KMS-11 (cell line): ENCODE measurements at regions not wholly inside any gene's neighbourhood (a gene's known extent, or its start where the extent isn't known, plus 50 kb on each side); places are given as distances from the start of the nearest gene placed in this dataset.

Experiments
- H2AFZ ChIP-seq: fragments of 200-600 bp; sonication (generic); 2 replicates; pipeline ENCODE4 v1.6.1; 2016; ENCODE audit warnings: antibody characterized with exemption, mixed run types, low read depth
- H3K27ac ChIP-seq: fragments of 200-600 bp; sonication (generic); 2 replicates; pipeline ENCODE4 v1.6.1; 2016; ENCODE audit warnings: mild to moderate bottlenecking, mixed run types
- H3K27me3 ChIP-seq: fragments of 200-600 bp; sonication (generic); 2 replicates; pipeline ENCODE4 v1.6.1; 2017; ENCODE audit warnings: mild to moderate bottlenecking, low read depth, mixed run types, moderate library complexity; ENCODE audit not compliant: insufficient read depth
- H3K36me3 ChIP-seq: fragments of 200-600 bp; sonication (generic); 2 replicates; pipeline ENCODE4 v1.6.1; 2017; ENCODE audit warnings: mild to moderate bottlenecking, mixed run types; ENCODE audit not compliant: insufficient read depth
- H3K4me1 ChIP-seq: fragments of 200-600 bp; sonication (generic); 2 replicates; pipeline ENCODE4 v1.6.1; 2016; ENCODE audit warnings: mild to moderate bottlenecking, low read depth, mixed run types; ENCODE audit not compliant: poor library complexity, severe bottlenecking
- H3K4me2 ChIP-seq: fragments of 200-600 bp; sonication (generic); 2 replicates; pipeline ENCODE4 v1.7.0; 2016; ENCODE audit warnings: mild to moderate bottlenecking, mixed run types
- H3K4me3 ChIP-seq: fragments of 200-600 bp; sonication (generic); IDR thresholded peaks from 2 replicates; pipeline ENCODE4 v1.6.1; 2017; ENCODE audit warnings: low read depth, low read length, mixed read lengths; ENCODE audit not compliant: insufficient read depth
- H3K79me2 ChIP-seq: fragments of 200-600 bp; sonication (generic); 2 replicates; pipeline ENCODE4 v1.6.1; 2016; ENCODE audit warnings: low read depth, mixed run types; ENCODE audit not compliant: insufficient read depth
- H3K9ac ChIP-seq: fragments of 200-600 bp; sonication (generic); 2 replicates; pipeline ENCODE4 v1.6.1; 2016; ENCODE audit warnings: mild to moderate bottlenecking, mixed run types
- H4K20me1 ChIP-seq: fragments of 200-600 bp; sonication (generic); 2 replicates; pipeline ENCODE4 v1.6.1; 2016; ENCODE audit warnings: mild to moderate bottlenecking, mixed run types; ENCODE audit not compliant: insufficient read depth
- TF ChIP-seq, protein P1 (sequence below): fragments of 200-600 bp; sonication (generic); conservative IDR thresholded peaks from 2 replicates; pipeline ENCODE4 v1.6.1; 2017; ENCODE audit warnings: low read depth, mild to moderate bottlenecking, antibody characterized with exemption, low read length, moderate library complexity, mixed read lengths

DNA sequence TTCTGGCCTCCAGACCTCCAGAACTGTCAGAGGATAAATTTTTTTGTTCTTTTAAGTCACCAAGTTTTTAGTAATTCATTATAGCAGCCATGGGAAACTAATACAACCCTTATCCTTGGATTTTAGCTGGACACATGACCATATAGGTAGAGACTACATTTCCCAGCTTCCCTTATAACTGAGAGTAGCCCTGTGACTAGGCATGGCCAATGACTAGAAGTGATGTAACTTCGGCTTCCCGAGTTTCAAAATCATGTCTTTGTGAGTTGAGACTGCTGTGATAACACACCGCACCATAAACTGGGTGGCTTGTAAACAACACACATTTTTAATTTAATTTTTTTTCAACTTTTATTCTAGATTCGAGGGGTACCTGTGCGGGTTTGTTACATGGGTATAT is 134.0 kb upstream of the SERTAD2 start:
- Histone ChIP-seq H3K27me3 (no peaks in the 10 kb centered on the region), H2AFZ (no peak overlapping the region), H3K4me2 (no peak overlapping the region), H3K9ac (no peak overlapping the region), H3K4me3 (no peak overlapping the region), H3K4me1 (no peaks in the 10 kb centered on the region), H4K20me1 (no peaks in the 10 kb centered on the region), H3K36me3 (no peaks in the 10 kb centered on the region), H3K27ac (no peak overlapping the region), H3K79me2 (no peaks in the 10 kb centered on the region)
- TF ChIP-seq, protein P1, sequence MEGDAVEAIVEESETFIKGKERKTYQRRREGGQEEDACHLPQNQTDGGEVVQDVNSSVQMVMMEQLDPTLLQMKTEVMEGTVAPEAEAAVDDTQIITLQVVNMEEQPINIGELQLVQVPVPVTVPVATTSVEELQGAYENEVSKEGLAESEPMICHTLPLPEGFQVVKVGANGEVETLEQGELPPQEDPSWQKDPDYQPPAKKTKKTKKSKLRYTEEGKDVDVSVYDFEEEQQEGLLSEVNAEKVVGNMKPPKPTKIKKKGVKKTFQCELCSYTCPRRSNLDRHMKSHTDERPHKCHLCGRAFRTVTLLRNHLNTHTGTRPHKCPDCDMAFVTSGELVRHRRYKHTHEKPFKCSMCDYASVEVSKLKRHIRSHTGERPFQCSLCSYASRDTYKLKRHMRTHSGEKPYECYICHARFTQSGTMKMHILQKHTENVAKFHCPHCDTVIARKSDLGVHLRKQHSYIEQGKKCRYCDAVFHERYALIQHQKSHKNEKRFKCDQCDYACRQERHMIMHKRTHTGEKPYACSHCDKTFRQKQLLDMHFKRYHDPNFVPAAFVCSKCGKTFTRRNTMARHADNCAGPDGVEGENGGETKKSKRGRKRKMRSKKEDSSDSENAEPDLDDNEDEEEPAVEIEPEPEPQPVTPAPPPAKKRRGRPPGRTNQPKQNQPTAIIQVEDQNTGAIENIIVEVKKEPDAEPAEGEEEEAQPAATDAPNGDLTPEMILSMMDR = no peak

DNA sequence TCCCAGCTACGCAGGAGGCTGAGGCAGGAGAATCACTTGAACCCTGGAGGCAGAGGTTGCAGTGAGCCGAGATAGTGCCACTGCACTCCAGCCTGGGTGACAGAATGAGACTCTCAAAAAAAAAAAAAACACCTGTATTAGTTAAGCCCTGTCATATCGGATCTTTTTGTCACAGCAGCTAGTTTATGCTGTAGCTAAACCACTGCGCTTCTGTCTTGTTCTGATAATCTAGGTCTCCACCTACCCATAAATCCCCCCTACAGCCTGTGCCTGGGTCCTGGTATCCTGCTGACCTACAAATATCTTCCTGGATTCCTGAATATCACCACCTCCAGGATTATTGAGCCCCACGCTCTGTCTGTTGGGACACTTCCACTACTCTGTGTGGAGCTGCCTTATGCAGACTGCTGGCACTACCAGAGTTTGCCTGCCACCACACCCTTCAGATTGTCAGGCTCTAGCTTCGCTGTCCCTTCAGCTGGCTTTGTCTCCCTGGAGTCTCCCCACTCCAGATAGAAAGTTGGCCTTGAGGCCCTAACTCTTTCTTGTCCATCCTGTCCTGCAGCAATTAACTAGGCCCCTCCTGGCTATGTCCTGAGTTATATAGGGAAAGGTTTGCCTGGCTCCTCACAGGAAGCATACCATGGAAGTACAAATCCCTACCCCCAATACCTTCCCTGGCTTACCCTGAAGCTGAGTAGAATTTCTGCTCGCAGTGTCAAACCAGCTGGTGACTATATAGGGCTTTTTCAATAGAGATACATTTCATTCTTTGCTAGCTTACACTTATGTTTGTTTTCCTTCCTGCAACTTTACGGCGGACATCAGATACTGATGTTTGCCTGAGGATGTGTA is 136.0 kb upstream of the SERTAD2 start:
- Histone ChIP-seq H3K79me2 (no peaks in the 10 kb centered on the region), H4K20me1 (no peaks in the 10 kb centered on the region), H3K27me3 (no peaks in the 10 kb centered on the region), H2AFZ (no peak overlapping the region), H3K4me2 (no peak overlapping the region), H3K27ac (no peak overlapping the region), H3K9ac (no peak overlapping the region), H3K4me3 (no peak overlapping the region), H3K4me1 (no peaks in the 10 kb centered on the region), H3K36me3 (no peaks in the 10 kb centered on the region)
- TF ChIP-seq, protein P1 = no peak

DNA sequence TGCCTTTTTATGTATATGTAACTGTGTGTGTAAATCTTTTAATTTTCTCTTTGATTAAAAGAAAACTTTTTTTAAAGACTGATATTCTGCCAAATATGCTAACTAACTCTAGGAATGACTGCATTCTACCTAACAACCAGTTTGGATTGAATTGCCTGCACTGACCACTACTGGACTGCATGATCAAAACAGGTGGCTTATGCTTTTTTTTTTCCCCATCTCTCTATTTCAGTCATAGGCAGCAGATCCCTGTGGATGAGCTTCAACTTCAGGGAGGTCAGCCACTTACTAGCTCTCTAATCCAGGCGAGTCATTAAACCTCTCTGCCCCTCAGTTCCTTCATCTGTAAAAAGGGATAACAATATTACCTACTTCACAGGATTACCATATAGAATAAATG is 138.6 kb upstream of the SERTAD2 start:
- H4K20me1 ChIP-seq = no peaks in the 10 kb centered on the region
- TF ChIP-seq, protein P1 = no peak
- no peaks in the 10 kb centered on the region for H3K4me1 ChIP-seq
- no peak overlapping the region for H3K4me2 ChIP-seq
- no peaks in the 10 kb centered on the region for H3K36me3 ChIP-seq
- no peak overlapping the region for H3K9ac ChIP-seq
- H2AFZ ChIP-seq = no peak overlapping the region
- no peak overlapping the region for H3K27ac ChIP-seq
- no peaks in the 10 kb centered on the region for H3K27me3 ChIP-seq
- no peaks in the 10 kb centered on the region for H3K79me2 ChIP-seq
- H3K4me3 ChIP-seq = no peak overlapping the region

DNA sequence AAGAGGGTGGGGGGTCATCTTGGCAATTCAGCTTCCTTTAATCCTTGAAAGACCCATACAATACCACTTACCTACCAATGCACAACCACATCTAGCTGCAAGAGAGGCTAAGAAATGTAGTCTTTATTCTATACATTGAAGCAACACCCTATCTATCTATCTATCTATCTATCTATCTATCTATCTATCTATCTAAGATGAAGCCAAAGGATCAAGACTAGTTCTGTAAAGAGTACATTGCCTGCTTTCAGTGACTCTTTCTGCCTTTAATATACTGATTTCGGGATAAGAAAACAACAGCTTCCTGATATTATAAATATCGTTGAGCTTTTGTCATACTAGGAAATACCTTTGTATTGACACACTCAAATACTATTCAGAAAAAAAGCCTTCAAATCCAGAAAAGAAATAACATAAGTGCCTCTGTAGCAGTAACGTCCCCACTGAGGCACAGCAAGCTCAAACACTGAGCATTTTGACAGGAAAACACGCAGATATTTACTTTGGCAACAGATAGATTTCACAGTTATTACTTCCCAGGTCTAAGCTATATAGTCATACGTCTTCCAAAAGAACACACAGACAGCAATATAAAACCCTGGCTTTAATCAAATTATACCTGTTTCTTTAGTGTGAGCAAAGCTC is 139.4 kb upstream of the SERTAD2 start:
- H3K4me3 ChIP-seq = no peak overlapping the region
- no peaks in the 10 kb centered on the region for H3K4me1 ChIP-seq
- no peaks in the 10 kb centered on the region for H3K27me3 ChIP-seq
- no peak overlapping the region for H2AFZ ChIP-seq
- no peaks in the 10 kb centered on the region for H3K36me3 ChIP-seq
- H3K79me2 ChIP-seq = no peaks in the 10 kb centered on the region
- H4K20me1 ChIP-seq = no peaks in the 10 kb centered on the region
- no peak overlapping the region for H3K4me2 ChIP-seq
- no peak overlapping the region for H3K9ac ChIP-seq
- TF ChIP-seq, protein P1 = no peak
- no peak overlapping the region for H3K27ac ChIP-seq
